OCI-LY7 (cell line): ENCODE measurements at regions not wholly inside any gene's neighbourhood (a gene's known extent, or its start where the extent isn't known, plus 50 kb on each side); places are given as distances from the start of the nearest gene placed in this dataset.

Experiments used
- BruUV-seq: library from RNA; stranded (reverse); fragments of 400-500 nt; replicated peaks from 2 replicates; lab custom pipeline; 2021; lab: Mats Ljungman, UMichigan
- CTCF ChIA-PET: fragments of 300-600 bp; sonication (Branson Sonifier 250); formaldehyde crosslinking; loops from one replicate; lab custom pipeline; 2022; ENCODE audit warnings: antibody characterized with exemption; ENCODE audit not compliant: unreplicated experiment; lab: Charles Lee
- POLR2A ChIA-PET: fragments of 300-600 bp; sonication (Branson Sonifier 250); formaldehyde crosslinking; loops from one replicate; lab custom pipeline; 2022; ENCODE audit warnings: antibody characterized with exemption; lab: Charles Lee
- DNase-seq: peaks from one replicate; pipeline ENCODE4 v3.0.0-alpha.2; 2015; ENCODE audit warnings: low spot score
- H2AFZ ChIP-seq: fragments of 200-600 bp; sonication (generic), shearing (Covaris generic); 2 replicates; pipeline ENCODE4 v1.6.1; 2014; ENCODE audit warnings: mild to moderate bottlenecking, antibody characterized with exemption, low read length, moderate library complexity
- H3K27ac ChIP-seq: fragments of 200-600 bp; sonication (generic); 2 replicates; pipeline ENCODE4 v1.5.1; 2014; ENCODE audit warnings: mixed run types, low read depth, mild to moderate bottlenecking, moderate library complexity, low read length, inconsistent platforms; ENCODE audit not compliant: poor library complexity, severe bottlenecking
- H3K36me3 ChIP-seq: fragments of 200-600 bp; sonication (generic); 2 replicates; pipeline ENCODE4 v1.6.1; 2014; ENCODE audit warnings: mild to moderate bottlenecking, antibody characterized with exemption, low read length, moderate library complexity, mixed read lengths; ENCODE audit not compliant: insufficient read depth
- H3K4me1 ChIP-seq: fragments of 200-600 bp; sonication (generic); 2 replicates; pipeline ENCODE4 v1.5.1; 2014; ENCODE audit warnings: mild to moderate bottlenecking, low read length; ENCODE audit not compliant: insufficient read depth, poor library complexity, severe bottlenecking
- H3K4me2 ChIP-seq: fragments of 200-600 bp; sonication (generic); 2 replicates; pipeline ENCODE4 v1.6.1; 2014; ENCODE audit warnings: mild to moderate bottlenecking, low read length
- H3K4me3 ChIP-seq: fragments of 200-600 bp; sonication (generic); 2 replicates; pipeline ENCODE4 v1.5.1; 2014; ENCODE audit warnings: mild to moderate bottlenecking, low read depth, low read length; ENCODE audit not compliant: poor library complexity, severe bottlenecking
- H3K79me2 ChIP-seq: fragments of 200-600 bp; sonication (generic); 2 replicates; pipeline ENCODE4 v1.6.1; 2016; ENCODE audit warnings: low read depth, mild to moderate bottlenecking, low read length, moderate library complexity, mixed read lengths; ENCODE audit not compliant: insufficient read depth
- H3K9me2 ChIP-seq: fragments of 200-600 bp; sonication (generic); 2 replicates; pipeline ENCODE4 v1.6.1; 2016; ENCODE audit warnings: mild to moderate bottlenecking, low read length, mixed read lengths; ENCODE audit not compliant: insufficient read depth
- H3K9me3 ChIP-seq: fragments of 200-600 bp; sonication (generic); 2 replicates; pipeline ENCODE4 v1.6.1; 2014; ENCODE audit warnings: mild to moderate bottlenecking, mixed run types, low read length, mixed read lengths
- H4K20me1 ChIP-seq: fragments of 200-600 bp; sonication (generic); 2 replicates; pipeline ENCODE4 v1.6.1; 2014; ENCODE audit warnings: mild to moderate bottlenecking, antibody characterized with exemption, low read length, moderate library complexity, mixed read lengths; ENCODE audit not compliant: insufficient read depth
- CTCF ChIP-seq: fragments of 200-600 bp; sonication (generic); conservative IDR thresholded peaks from 2 replicates; pipeline ENCODE4 v1.5.1; 2014; ENCODE audit warnings: mild to moderate bottlenecking, antibody characterized with exemption, low read length, moderate library complexity, mixed read lengths
- EZH2phosphoT487 ChIP-seq: fragments of 200-600 bp; sonication (generic); IDR thresholded peaks from 2 replicates; pipeline ENCODE4 v1.6.1; 2018; ENCODE audit warnings: low read depth, borderline replicate concordance, mild to moderate bottlenecking, mixed run types, antibody characterized with exemption, low read length, moderate library complexity, mixed read lengths
- intact Hi-C: fragments of 100-400 bp; cut with micrococcal nuclease; formaldehyde crosslinking; loops from one replicate; pipeline ENCODE4 v1.10.0; 2022; ENCODE audit not compliant: unreplicated experiment

GRCh38 chr1:30817077-30817438, 59.5 kb upstream of the LAPTM5 start:
- no peak overlapping the region for H3K4me2 ChIP-seq
- CTCF ChIA-PET = no interaction called here
- no peaks in the 10 kb centered on the region for H4K20me1 ChIP-seq
- no peak for DNase-seq
- no peaks in the 10 kb centered on the region for H3K9me3 ChIP-seq
- H3K36me3 ChIP-seq = no peaks in the 10 kb centered on the region
- H3K9me2 ChIP-seq = no peaks in the 10 kb centered on the region
- no TSS peak for BruUV-seq
- POLR2A ChIA-PET = no interaction called here
- H3K27ac ChIP-seq = no peak overlapping the region
- no peaks in the 10 kb centered on the region for H3K4me1 ChIP-seq
- no peak for TF ChIP-seq EZH2phosphoT487
- TF ChIP-seq CTCF = no peak
- intact Hi-C loops = loop anchor here (5.0 kb wide), 1 partner anchor 45 kb away; no protein-coding TSS in a partner anchor
- no peaks in the 10 kb centered on the region for H3K79me2 ChIP-seq
- H2AFZ ChIP-seq = no peak overlapping the region
- no peak overlapping the region for H3K4me3 ChIP-seq

- Histone ChIP-seq H3K27ac (no peak overlapping the region), H4K20me1 (no peaks in the 10 kb centered on the region), H3K4me1 (no peaks in the 10 kb centered on the region), H3K4me2 (no peak overlapping the region), H3K79me2 (no peaks in the 10 kb centered on the region), H3K9me2 (no peaks in the 10 kb centered on the region), H3K9me3 (no peaks in the 10 kb centered on the region), H3K36me3 (no peaks in the 10 kb centered on the region), H2AFZ (no peak overlapping the region), H3K4me3 (no peak overlapping the region)
- no peak for TF ChIP-seq EZH2phosphoT487
- TF ChIP-seq CTCF = no peak
- intact Hi-C loops = loop anchor here (5.0 kb wide), 1 partner anchor 46 kb away; no protein-coding TSS in a partner anchor
- no peak for DNase-seq
- no TSS peak for BruUV-seq
- ChIA-PET POLR2A (interaction anchor here (0.6 kb wide), 1 partner anchor 27 kb away, joined by 3 read pairs; no protein-coding TSS in a partner anchor), CTCF (no interaction called here)
Observed at GRCh38 chr1:30816211-30817076, 58.9 kb upstream of the LAPTM5 start.

GRCh38 chr1:30815556-30815955, 58.0 kb upstream of the LAPTM5 start:
- no peaks in the 10 kb centered on the region for H3K4me1 ChIP-seq
- no peak overlapping the region for H3K4me2 ChIP-seq
- DNase-seq = no peak
- no peaks in the 10 kb centered on the region for H3K36me3 ChIP-seq
- ChIA-PET CTCF (no interaction called here), POLR2A (interaction anchor here (0.6 kb wide), 1 partner anchor 26 kb away, joined by 3 read pairs; no protein-coding TSS in a partner anchor)
- H3K9me2 ChIP-seq = no peaks in the 10 kb centered on the region
- H3K9me3 ChIP-seq = no peaks in the 10 kb centered on the region
- no peaks in the 10 kb centered on the region for H3K79me2 ChIP-seq
- no peak overlapping the region for H3K4me3 ChIP-seq
- no TSS peak for BruUV-seq
- intact Hi-C loops = loop anchor here (5.0 kb wide), 1 partner anchor 47 kb away; no protein-coding TSS in a partner anchor
- H2AFZ ChIP-seq = no peak overlapping the region
- TF ChIP-seq EZH2phosphoT487 (no peak), CTCF (no peak)
- H4K20me1 ChIP-seq = no peaks in the 10 kb centered on the region
- H3K27ac ChIP-seq = no peak overlapping the region
